Esophagus muscularis mucosa (tissue), 3 donors: ENCODE measurements at regions not wholly inside any gene's neighbourhood (a gene's known extent, or its start where the extent isn't known, plus 50 kb on each side); places are given as distances from the start of the nearest gene placed in this dataset.

Source experiments
- POLR2A ChIP-seq: fragments of 450-650 bp; IDR thresholded peaks from one replicate; pipeline ENCODE4 v1.6.1; 2017; ENCODE audit warnings: antibody characterized with exemption, moderate library complexity, mild to moderate bottlenecking, low read depth
- TF ChIP-seq, protein P1 (sequence below), 3 experiments: fragments of 200-600 bp in 2 of 3; fragments of 450-650 bp in 1 of 3; sonication (generic) in 2 of 3; IDR thresholded peaks; one replicate each; pipeline ENCODE4 v1.5.1; 2017 to 2019; ENCODE audit warnings: antibody characterized with exemption in 3 of 3, mild to moderate bottlenecking in 2 of 3, moderate library complexity in 1 of 3

DNA sequence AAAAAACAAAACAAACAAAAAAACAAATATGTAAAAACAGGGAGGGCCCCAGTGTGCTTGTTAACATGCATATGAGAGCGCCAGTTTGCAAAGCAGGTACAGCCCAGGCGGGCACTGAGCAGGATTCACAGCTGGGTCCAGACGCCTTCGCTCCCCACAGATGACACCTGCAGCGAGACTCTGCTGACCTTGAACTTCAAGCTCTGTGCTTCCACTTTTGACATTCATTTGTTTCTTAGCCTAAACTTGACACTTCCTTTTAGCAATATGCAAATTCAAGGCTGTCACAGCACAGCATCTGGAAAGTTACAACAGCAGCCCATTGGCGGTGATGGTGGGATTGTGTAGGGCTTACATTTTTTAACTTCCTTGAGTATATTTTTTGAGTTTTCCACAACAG lies 88.8 kb upstream of the TNS3 start:
- TF ChIP-seq, protein P1, sequence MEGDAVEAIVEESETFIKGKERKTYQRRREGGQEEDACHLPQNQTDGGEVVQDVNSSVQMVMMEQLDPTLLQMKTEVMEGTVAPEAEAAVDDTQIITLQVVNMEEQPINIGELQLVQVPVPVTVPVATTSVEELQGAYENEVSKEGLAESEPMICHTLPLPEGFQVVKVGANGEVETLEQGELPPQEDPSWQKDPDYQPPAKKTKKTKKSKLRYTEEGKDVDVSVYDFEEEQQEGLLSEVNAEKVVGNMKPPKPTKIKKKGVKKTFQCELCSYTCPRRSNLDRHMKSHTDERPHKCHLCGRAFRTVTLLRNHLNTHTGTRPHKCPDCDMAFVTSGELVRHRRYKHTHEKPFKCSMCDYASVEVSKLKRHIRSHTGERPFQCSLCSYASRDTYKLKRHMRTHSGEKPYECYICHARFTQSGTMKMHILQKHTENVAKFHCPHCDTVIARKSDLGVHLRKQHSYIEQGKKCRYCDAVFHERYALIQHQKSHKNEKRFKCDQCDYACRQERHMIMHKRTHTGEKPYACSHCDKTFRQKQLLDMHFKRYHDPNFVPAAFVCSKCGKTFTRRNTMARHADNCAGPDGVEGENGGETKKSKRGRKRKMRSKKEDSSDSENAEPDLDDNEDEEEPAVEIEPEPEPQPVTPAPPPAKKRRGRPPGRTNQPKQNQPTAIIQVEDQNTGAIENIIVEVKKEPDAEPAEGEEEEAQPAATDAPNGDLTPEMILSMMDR (IDR thresholded peaks at IDR 0.05): no peak
- TF ChIP-seq POLR2A: no peak
